Body of pancreas (tissue), 4 donors: ENCODE measurements at regions not wholly inside any gene's neighbourhood (a gene's known extent, or its start where the extent isn't known, plus 50 kb on each side); places are given as distances from the start of the nearest gene placed in this dataset.

Experiments used
- CTCF ChIP-seq, 7 experiments: fragments of 450-650 bp in 4 of 7; fragments of 200-600 bp in 3 of 7; sonication (generic) in 3 of 7; IDR thresholded peaks; one replicate each; pipeline ENCODE4 v1.5.1; 2016 to 2019; ENCODE audit warnings: antibody characterized with exemption in 7 of 7
- POLR2A ChIP-seq, 3 donors: fragments of 450-650 bp; IDR thresholded peaks; one replicate each; pipeline ENCODE4 v1.6.1; 2016; ENCODE audit warnings: antibody characterized with exemption in 3 of 3, mild to moderate bottlenecking in 2 of 3

DNA sequence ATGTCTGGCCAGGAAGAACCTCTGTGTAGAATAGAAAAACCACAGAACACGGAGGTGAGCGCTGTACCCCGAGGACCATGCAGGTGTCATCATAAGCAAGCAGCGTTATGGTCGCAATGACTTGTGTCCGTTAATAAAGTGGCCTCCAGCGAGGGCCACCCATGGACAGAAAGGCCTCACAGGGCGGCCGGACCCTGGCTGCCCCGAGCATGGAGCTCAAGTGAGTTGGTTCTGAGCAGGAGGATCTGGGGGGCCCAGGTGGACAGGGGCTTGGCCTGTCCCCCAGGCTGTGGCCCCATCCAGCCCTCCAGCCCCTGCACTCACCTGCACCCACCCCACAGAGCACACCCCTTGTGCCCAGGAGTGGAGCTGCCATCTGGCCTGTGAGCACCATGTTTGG, 133.8 kb downstream of the BRD1 start:
- no peak for TF ChIP-seq CTCF (IDR thresholded peaks at IDR 0.05)
- no peak for TF ChIP-seq POLR2A (IDR thresholded peaks at IDR 0.05)
